GM12878 (cell line): ENCODE measurements at regions not wholly inside any gene's neighbourhood (a gene's known extent, or its start where the extent isn't known, plus 50 kb on each side); places are given as distances from the start of the nearest gene placed in this dataset.

Source experiments
- ATAC-seq: fragments of 200-7000 bp; cut with Tn5 transposase; 3 replicates; pipeline ENCODE4 v1.9.1; 2020; ENCODE audit warnings: mild to moderate bottlenecking, moderate library complexity
- BruUV-seq: library from RNA; stranded (reverse); fragments of 400-500 nt; replicated peaks from 2 replicates; lab custom pipeline; 2021; lab: Mats Ljungman, UMichigan
- CTCF ChIA-PET: fragments of 300-600 bp; sonication (Branson Sonifier 250); formaldehyde crosslinking; extraction: SDS; loops from one replicate; lab custom pipeline; 2021; ENCODE audit warnings: inconsistent platforms; lab: Yijun Ruan, JAX
- POLR2A ChIA-PET: fragments of 350-600 bp; formaldehyde crosslinking; extraction: SDS; loops from one replicate; lab custom pipeline; 2021; ENCODE audit warnings: inconsistent platforms; lab: Charles Lee
- RAD21 ChIA-PET: fragments of 300-600 bp; sonication (Branson Sonifier 250); formaldehyde crosslinking; loops from one replicate; lab custom pipeline; 2023; ENCODE audit warnings: antibody characterized with exemption; ENCODE audit not compliant: unreplicated experiment; lab: Charles Lee
- SMC1A ChIA-PET: fragments of 300-600 bp; sonication (Branson Sonifier 250); formaldehyde crosslinking; loops from one replicate; lab custom pipeline; 2023; ENCODE audit not compliant: unreplicated experiment, uncharacterized antibody; lab: Charles Lee
- DNase-seq: peaks from one replicate; pipeline ENCODE4 v3.0.0-alpha.2; 2011; ENCODE audit warnings: low read depth, low spot score
- FAIRE-seq: peaks from 3 replicates; lab custom pipeline; 2011; peaks lifted over from hg19 to GRCh38; lab: Jason Lieb, UNC
- H2AFZ ChIP-seq: 2 replicates; pipeline ENCODE4 v1.6.0; 2011; ENCODE audit warnings: low read depth, low read length, control low read depth; ENCODE audit not compliant: control insufficient read depth
- H3K27ac ChIP-seq: 2 replicates; pipeline ENCODE4 v1.5.1; 2011; ENCODE audit warnings: control low read depth; ENCODE audit not compliant: control insufficient read depth, insufficient read depth
- H3K27me3 ChIP-seq, 2 experiments: replicated peaks in 1 of 2; 2 replicates each; pipeline versions ENCODE4 v1.6.0 to v1.6.1; 2011; ENCODE audit warnings: low read length in 1 of 2; ENCODE audit not compliant: control insufficient read depth in 2 of 2, insufficient read depth in 2 of 2
- H3K36me3 ChIP-seq, 2 experiments: 2 replicates each; pipeline ENCODE4 v1.5.1; 2011; ENCODE audit warnings: low read length in 1 of 2; ENCODE audit not compliant: control insufficient read depth in 2 of 2, insufficient read depth in 2 of 2
- H3K4me1 ChIP-seq: 2 replicates; pipeline ENCODE4 v1.6.1; 2011; ENCODE audit warnings: mild to moderate bottlenecking, low read length, moderate library complexity, mixed read lengths; ENCODE audit not compliant: control insufficient read depth, insufficient read depth
- H3K4me2 ChIP-seq: 2 replicates; pipeline ENCODE4 v1.6.0; 2011; ENCODE audit warnings: control low read depth; ENCODE audit not compliant: control insufficient read depth, insufficient read depth
- H3K4me3 ChIP-seq: fragments of 200-600 bp; sonication (generic); 2 replicates; pipeline ENCODE4 v1.5.1; 2016
- H3K79me2 ChIP-seq: 2 replicates; pipeline ENCODE4 v1.6.0; 2011; ENCODE audit warnings: low read length; ENCODE audit not compliant: control insufficient read depth, insufficient read depth
- H3K9ac ChIP-seq: 2 replicates; pipeline ENCODE4 v1.8.0; 2011; ENCODE audit warnings: low read length, control low read depth, mixed read lengths; ENCODE audit not compliant: control insufficient read depth, insufficient read depth
- H3K9me3 ChIP-seq: replicated peaks from 3 replicates; pipeline ENCODE4 v1.5.1; 2011; ENCODE audit warnings: mild to moderate bottlenecking, low read length; ENCODE audit not compliant: control insufficient read depth, insufficient read depth
- H4K20me1 ChIP-seq: 2 replicates; pipeline ENCODE4 v1.6.0; 2011; ENCODE audit not compliant: control insufficient read depth, insufficient read depth
- EGR1 ChIP-seq, 2 experiments: IDR thresholded peaks; 1 replicate in 1 of 2; 2 replicates in 1 of 2; pipeline ENCODE4 v1.6.1; 2011 to 2012; ENCODE audit warnings: low read depth in 2 of 2, low read length in 2 of 2, borderline replicate concordance in 1 of 2, mild to moderate bottlenecking in 1 of 2, moderate library complexity in 1 of 2
- HCFC1 ChIP-seq: fragments of 150-350 bp; IDR thresholded peaks from 2 replicates; pipeline ENCODE4 v1.6.1; 2014; ENCODE audit warnings: low read length
- KAT2A ChIP-seq: conservative IDR thresholded peaks from 2 replicates; pipeline ENCODE4 v1.6.1; 2011; ENCODE audit warnings: low read depth, low read length; ENCODE audit not compliant: control insufficient read depth
- WGBS: methylation state at CpG from one replicate; pipeline ENCODE4 v1.1.6; 2016; ENCODE audit warnings: low lambda C conversion rate; ENCODE audit not compliant: insufficient replicate concordance, insufficient coverage; ENCODE audit errors: missing lambda C conversion rate; 5-methylcytosine and 5-hydroxymethylcytosine counted together
- in situ Hi-C: fragments of 300-500 bp; cut with MboI; formaldehyde crosslinking; loops from 9 replicates; pipeline ENCODE4 v1.14.3; 2018; ENCODE audit warnings: mixed read lengths
- intact Hi-C: fragments of 100-400 bp; cut with micrococcal nuclease; formaldehyde crosslinking; loops from one replicate; pipeline ENCODE4 v1.14.2; 2022; ENCODE audit not compliant: unreplicated experiment

- no peak overlapping the region for H3K4me3 ChIP-seq
- H2AFZ ChIP-seq, result no peak overlapping the region
- no peaks in the 10 kb centered on the region for H3K9me3 ChIP-seq
- POLR2A ChIA-PET, result no interaction called here
- no peaks in the 10 kb centered on the region for H3K4me1 ChIP-seq
- intact Hi-C loops, result no loop called here
- H3K9ac ChIP-seq, result no peak overlapping the region
- no peak overlapping the region for H3K4me2 ChIP-seq
- CTCF ChIA-PET, result no interaction called here
- no peak overlapping the region for H3K27ac ChIP-seq
- RAD21 ChIA-PET, result no interaction called here
- no peak for TF ChIP-seq HCFC1
- TF ChIP-seq, all 136 proteins: peak for 0
- BruUV-seq, result no TSS peak
- SMC1A ChIA-PET, result no interaction called here
- ATAC-seq (no peak), FAIRE-seq (no peak), DNase-seq (no peak)
- Histone ChIP-seq H4K20me1 (no peaks in the 10 kb centered on the region), H3K36me3 (no peaks in the 10 kb centered on the region), H3K27me3 (no peaks in the 10 kb centered on the region), H3K79me2 (no peaks in the 10 kb centered on the region)
- in situ Hi-C loops, result no loop called here
- 17% methylated on average over 5 of the region's 5 CpGs for WGBS
These were observed 795.4 kb downstream of the TRHDE start for GRCh38 chr12:73067616-73068015.

- ChIA-PET SMC1A (no interaction called here), POLR2A (no interaction called here), CTCF (no interaction called here), RAD21 (no interaction called here)
- H3K4me1 ChIP-seq, result no peaks in the 10 kb centered on the region
- H4K20me1 ChIP-seq, result no peaks in the 10 kb centered on the region
- no peak for FAIRE-seq
- ATAC-seq, result no peak
- H3K27ac ChIP-seq, result no peak overlapping the region
- intact Hi-C loops (no loop called here), in situ Hi-C loops (no loop called here)
- H3K9me3 ChIP-seq, result no peaks in the 10 kb centered on the region
- no peak overlapping the region for H3K4me3 ChIP-seq
- no peaks in the 10 kb centered on the region for H3K79me2 ChIP-seq
- WGBS, result 14% methylated on average over 4 of the region's 4 CpGs
- H2AFZ ChIP-seq, result no peak overlapping the region
- no TSS peak for BruUV-seq
- no peak for DNase-seq
- H3K4me2 ChIP-seq, result no peak overlapping the region
- H3K9ac ChIP-seq, result no peak overlapping the region
- no peaks in the 10 kb centered on the region for H3K27me3 ChIP-seq
- TF ChIP-seq EGR1 (IDR thresholded peaks at IDR 0.05; ENCODE audit: borderline replicate concordance in 1 of 2, low read depth in 2 of 2, low read length in 2 of 2) (no peak), KAT2A (no peak)
- TF ChIP-seq, all 136 proteins: peak for 0
- no peaks in the 10 kb centered on the region for H3K36me3 ChIP-seq
These were observed 800.0 kb downstream of the TRHDE start for GRCh38 chr12:73072214-73072613.
